Stimulated activated naive B cell treated with anti-CD40 and anti-IgM and Interleukin-4, amounts not matched to agents 10 μg/mL and 1 μg/mL and 100 μg/mL, for 72 hours (primary cell): ENCODE measurements at regions not wholly inside any gene's neighbourhood (a gene's known extent, or its start where the extent isn't known, plus 50 kb on each side); places are given as distances from the start of the nearest gene placed in this dataset.
"Not testable (repeated sequence)": the region's sequence is repeated elsewhere in the genome, so short reads cannot be mapped to it uniquely, and the experiment has no call there.

Experiments used
- ATAC-seq, 2 donors: fragments of 150-1000 bp; cut with Tn5 transposase; replicated peaks; 2 replicates each; pipeline ENCODE4 v1.10.0; 2021; ENCODE audit warnings: moderate library complexity in 1 of 2
- DNase-seq: peaks from one replicate; pipeline ENCODE4 v3.0.0; 2021
- H3K27ac Mint-ChIP-seq: one replicate; pipeline ENCODE4 v1.8.0; 2022; ENCODE audit warnings: mild to moderate bottlenecking, mixed read lengths
- H3K27me3 Mint-ChIP-seq, 2 donors: one replicate each; pipeline ENCODE4 v1.8.0; 2022; ENCODE audit warnings: mixed read lengths in 2 of 2
- H3K36me3 Mint-ChIP-seq, 2 donors: one replicate each; pipeline ENCODE4 v1.8.0; 2022; ENCODE audit warnings: mixed read lengths in 2 of 2, mild to moderate bottlenecking in 1 of 2
- H3K4me1 Mint-ChIP-seq, 2 donors: one replicate each; pipeline ENCODE4 v1.8.0; 2022; ENCODE audit warnings: mixed read lengths in 2 of 2, mild to moderate bottlenecking in 1 of 2
- H3K4me3 Mint-ChIP-seq, 2 donors: one replicate each; pipeline ENCODE4 v1.8.0; 2022; ENCODE audit warnings: mild to moderate bottlenecking in 2 of 2, mixed read lengths in 2 of 2, moderate library complexity in 1 of 2
- H3K9me3 Mint-ChIP-seq, 2 donors: one replicate each; pipeline ENCODE4 v1.8.0; 2022; ENCODE audit warnings: mixed read lengths in 2 of 2, mild to moderate bottlenecking in 1 of 2

DNA sequence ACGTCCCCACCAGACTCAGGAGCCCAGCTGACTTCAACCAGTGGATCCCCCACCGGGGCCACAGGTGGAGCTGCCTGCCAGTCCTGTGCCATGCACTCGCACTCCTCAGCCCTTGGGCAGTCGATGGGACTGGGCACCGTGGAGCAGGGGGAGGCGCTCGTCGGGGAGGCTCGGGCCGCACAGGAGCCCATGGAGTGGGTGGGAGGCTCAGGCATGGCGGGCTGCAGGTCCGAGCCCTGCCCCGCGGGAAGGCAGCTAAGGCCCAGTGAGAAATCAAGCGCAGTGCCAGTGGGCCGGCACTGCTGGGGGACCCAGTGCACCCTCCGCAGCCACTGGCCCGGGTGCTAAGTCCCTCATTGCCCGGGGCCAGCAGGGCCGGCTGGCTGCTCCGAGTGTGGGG, 52.3 kb upstream of the LRRC30 start:
- not testable (repeated sequence) for H3K4me1 Mint-ChIP-seq, H3K36me3 Mint-ChIP-seq, ATAC-seq, H3K9me3 Mint-ChIP-seq, H3K4me3 Mint-ChIP-seq, DNase-seq, H3K27me3 Mint-ChIP-seq, H3K27ac Mint-ChIP-seq

GRCh38 chr18:7177116-7177744, 53.7 kb upstream of the LRRC30 start:
- H3K27me3 Mint-ChIP-seq = no peaks in the 10 kb centered on the region
- no peak overlapping the region for H3K4me3 Mint-ChIP-seq
- ATAC-seq (peak; percentile 74 to 80), DNase-seq (peak; percentile 2)
- no peak overlapping the region for H3K27ac Mint-ChIP-seq
- no peaks in the 10 kb centered on the region for H3K4me1 Mint-ChIP-seq
- H3K36me3 Mint-ChIP-seq = no peaks in the 10 kb centered on the region
- H3K9me3 Mint-ChIP-seq = peaks cover 0 to 3% of the 10 kb centered on the region in 2 donors

- Mint-ChIP-seq H3K4me1 (no peaks in the 10 kb centered on the region), H3K9me3 (no peaks in the 10 kb centered on the region), H3K36me3 (no peaks in the 10 kb centered on the region), H3K27ac (no peak overlapping the region), H3K4me3 (no peak overlapping the region), H3K27me3 (no peaks in the 10 kb centered on the region)
- DNase-seq (no peak), ATAC-seq (peak in 1 of 2 donors; percentile 22)
Observed at GRCh38 chr18:7174344-7175095, 56.4 kb upstream of the LRRC30 start.

DNA sequence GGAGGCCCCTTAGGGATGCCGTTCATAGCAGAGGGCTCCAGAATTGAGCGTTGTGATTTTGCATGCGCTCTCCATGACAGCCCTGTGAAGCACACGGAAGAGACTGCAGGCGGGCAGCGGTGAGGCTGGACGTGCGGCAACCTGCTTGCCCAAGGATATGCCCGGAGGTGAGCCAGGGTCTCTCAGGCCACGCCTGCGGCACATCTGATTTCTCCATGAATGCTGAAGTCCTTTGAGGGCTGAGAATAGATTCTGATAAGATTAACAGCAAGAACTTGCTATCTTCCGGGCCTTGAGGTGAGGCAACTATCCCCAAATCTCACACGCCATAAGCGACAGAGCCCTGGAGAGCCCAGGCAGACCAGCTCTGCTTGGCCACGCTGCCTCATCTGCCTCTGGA, 55.6 kb upstream of the LAMA1 start:
- no peak overlapping the region for H3K4me3 Mint-ChIP-seq
- H3K4me1 Mint-ChIP-seq = no peaks in the 10 kb centered on the region
- ATAC-seq (no peak), DNase-seq (no peak)
- no peaks in the 10 kb centered on the region for H3K9me3 Mint-ChIP-seq
- no peaks in the 10 kb centered on the region for H3K36me3 Mint-ChIP-seq
- H3K27ac Mint-ChIP-seq = no peak overlapping the region
- H3K27me3 Mint-ChIP-seq = no peaks in the 10 kb centered on the region

DNA sequence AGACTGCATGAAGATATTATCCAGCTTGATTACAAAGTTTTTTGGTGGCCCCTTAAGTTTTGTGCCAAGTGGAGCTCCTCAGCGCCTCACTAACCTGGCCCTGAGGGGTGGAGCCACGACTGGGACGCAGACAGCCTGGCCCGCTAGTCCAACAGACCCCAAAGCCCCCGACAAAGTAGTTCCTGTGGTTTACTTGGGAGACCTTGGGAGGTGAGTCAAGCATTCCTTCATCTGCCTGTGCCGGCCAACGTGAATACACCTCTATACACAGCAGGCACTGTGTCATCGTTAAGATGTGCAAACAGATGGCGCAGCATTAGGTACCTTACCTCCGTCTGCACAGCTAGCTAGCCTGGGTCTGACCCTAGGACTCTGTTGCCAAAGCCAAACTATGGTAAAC, 55.0 kb upstream of the LAMA1 start:
- Mint-ChIP-seq H3K36me3 (no peaks in the 10 kb centered on the region), H3K27ac (no peak overlapping the region), H3K4me3 (no peak overlapping the region), H3K9me3 (no peaks in the 10 kb centered on the region), H3K4me1 (no peaks in the 10 kb centered on the region), H3K27me3 (no peaks in the 10 kb centered on the region)
- no peak for ATAC-seq
- no peak for DNase-seq

GRCh38 chr18:7170292-7170691, 52.7 kb upstream of the LAMA1 start:
- Mint-ChIP-seq H3K9me3 (no peaks in the 10 kb centered on the region), H3K4me1 (no peaks in the 10 kb centered on the region), H3K4me3 (no peak overlapping the region), H3K36me3 (no peaks in the 10 kb centered on the region), H3K27me3 (no peaks in the 10 kb centered on the region), H3K27ac (no peak overlapping the region)
- no peak for ATAC-seq
- no peak for DNase-seq

- Mint-ChIP-seq H3K4me1 (no peaks in the 10 kb centered on the region), H3K9me3 (no peaks in the 10 kb centered on the region), H3K4me3 (no peak overlapping the region), H3K27me3 (no peaks in the 10 kb centered on the region), H3K27ac (no peak overlapping the region), H3K36me3 (no peaks in the 10 kb centered on the region)
- no peak for DNase-seq
- ATAC-seq = no peak
Observed at GRCh38 chr18:7169601-7170000, 52.0 kb upstream of the LAMA1 start.

DNA sequence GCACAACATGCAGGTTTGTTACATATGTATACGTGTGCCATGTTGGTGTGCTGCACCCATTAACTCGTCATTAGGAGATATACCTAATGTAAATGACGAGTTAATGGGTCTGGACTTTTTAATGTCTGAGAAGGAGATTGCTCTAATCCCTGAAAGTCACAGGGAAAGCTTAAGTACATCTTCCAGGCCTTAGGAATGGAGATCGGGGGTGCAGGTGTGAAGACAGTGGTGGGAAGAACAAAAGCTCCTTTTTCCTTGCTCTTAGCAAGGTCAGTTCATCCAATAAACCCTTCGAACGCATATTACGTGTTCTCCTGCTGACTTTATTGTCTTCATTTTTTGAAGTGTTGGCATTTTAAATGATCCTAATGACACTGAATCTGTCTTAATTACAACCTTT, 50.8 kb upstream of the LAMA1 start:
- Mint-ChIP-seq H3K27me3 (no peaks in the 10 kb centered on the region), H3K9me3 (no peaks in the 10 kb centered on the region), H3K27ac (no peak overlapping the region), H3K36me3 (no peaks in the 10 kb centered on the region), H3K4me3 (no peak overlapping the region), H3K4me1 (no peaks in the 10 kb centered on the region)
- ATAC-seq (no peak), DNase-seq (no peak)
